ENCODE measurements at regions not wholly inside any gene's neighbourhood (a gene's known extent, or its start where the extent isn't known, plus 50 kb on each side); places are given as distances from the start of the nearest gene placed in this dataset.
"Not testable (repeated sequence)": the region's sequence is repeated elsewhere in the genome, so short reads cannot be mapped to it uniquely, and the experiment has no call there.

- in situ Hi-C loops (cut with MboI), result no loop called here
Measured at GRCh38 chr4:167873496-167873895, 218.8 kb upstream of the ANXA10 start.

DNA sequence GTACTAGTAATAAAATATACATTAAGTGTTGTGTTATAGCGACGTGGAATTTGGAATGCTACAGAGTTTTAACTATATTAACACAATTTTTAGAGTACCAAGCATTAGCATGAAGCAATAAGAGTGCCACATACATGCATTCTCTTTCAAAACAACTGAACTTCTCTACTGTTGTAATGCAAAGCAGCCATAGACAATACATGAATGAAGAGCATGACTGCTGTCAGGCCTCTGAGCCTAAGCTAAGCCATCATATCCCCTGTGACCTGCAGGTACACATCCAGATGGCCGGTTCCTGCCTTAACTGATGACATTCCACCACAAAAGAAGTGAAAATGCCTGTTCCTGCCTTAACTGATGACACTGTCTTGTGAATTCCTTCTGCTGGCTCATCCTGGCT lies 216.2 kb upstream of the ANXA10 start:
- in situ Hi-C loops (cut with MboI); DNase-seq: not testable (repeated sequence)
- WGBS, 2 experiments (ENCODE audit: low coverage in 1 of 2, low lambda C conversion rate in 2 of 2, missing lambda C conversion rate in 2 of 2), result 35 to 49% methylated on average over 3 of the region's 3 CpGs

More at GRCh38 chr4:167873496-167873895, 218.8 kb upstream of the ANXA10 start:
- TF ChIP-seq EZH2 (IDR thresholded peaks at IDR 0.05; ENCODE audit: insufficient read depth, poor library complexity, severe bottlenecking) (no peak), EZH2phosphoT487 (IDR thresholded peaks at IDR 0.05; ENCODE audit: insufficient read depth, low read depth) (no peak)
- Histone ChIP-seq H3K79me2 (ENCODE audit: insufficient read depth) (no peaks in the 10 kb centered on the region), H4K20me1 (ENCODE audit: insufficient read depth) (no peaks in the 10 kb centered on the region), H3K9me3 (ENCODE audit: low read depth) (no peaks in the 10 kb centered on the region), H3F3A (ENCODE audit: insufficient read depth) (no peaks in the 10 kb centered on the region), H3K36me3 (ENCODE audit: low read depth) (no peaks in the 10 kb centered on the region), H3K9me2 (ENCODE audit: insufficient read depth) (no peaks in the 10 kb centered on the region), H3K27me3 (replicated peaks; ENCODE audit: insufficient read depth) (peaks cover 14% of the 10 kb centered on the region; the same call in 1 of the 2 replicates), H2AFZ (no peak overlapping the region), H3K9ac (no peak overlapping the region), H3K27ac (no peak overlapping the region), H3K4me1 (ENCODE audit: insufficient read depth) (no peaks in the 10 kb centered on the region), H3K4me3 (no peak overlapping the region), H3K4me2 (ENCODE audit: unreplicated experiment) (no peak overlapping the region)
- DNase-seq, result no peak

GRCh38 chr4:167877826-167878225 lies 214.5 kb upstream of the ANXA10 start:
- H3K9me2 ChIP-seq (ENCODE audit: insufficient read depth); H4K20me1 ChIP-seq (ENCODE audit: insufficient read depth); H3K27ac ChIP-seq; H3K9ac ChIP-seq; H2AFZ ChIP-seq; H3F3A ChIP-seq (ENCODE audit: insufficient read depth); DNase-seq; H3K4me3 ChIP-seq; H3K4me1 ChIP-seq (ENCODE audit: insufficient read depth); H3K27me3 ChIP-seq (replicated peaks; ENCODE audit: insufficient read depth); H3K9me3 ChIP-seq (ENCODE audit: low read depth); H3K79me2 ChIP-seq (ENCODE audit: insufficient read depth); H3K4me2 ChIP-seq (ENCODE audit: unreplicated experiment); in situ Hi-C loops (cut with MboI); H3K36me3 ChIP-seq (ENCODE audit: low read depth): not testable (repeated sequence)
- WGBS, 2 experiments (ENCODE audit: low coverage in 1 of 2, low lambda C conversion rate in 2 of 2, missing lambda C conversion rate in 2 of 2), result 54 to 62% methylated on average over 8 of the region's 8 CpGs

More for the DNA sequence above, 216.2 kb upstream of the ANXA10 start:
- not testable (repeated sequence) for H3K9me3 ChIP-seq (ENCODE audit: low read depth); H3K79me2 ChIP-seq (ENCODE audit: insufficient read depth); H2AFZ ChIP-seq; H3K9me2 ChIP-seq (ENCODE audit: insufficient read depth); H3K36me3 ChIP-seq (ENCODE audit: low read depth); H3K9ac ChIP-seq; H3K4me1 ChIP-seq (ENCODE audit: insufficient read depth); H3K27ac ChIP-seq; H3K4me2 ChIP-seq (ENCODE audit: unreplicated experiment); H3K4me3 ChIP-seq; H4K20me1 ChIP-seq (ENCODE audit: insufficient read depth); H3F3A ChIP-seq (ENCODE audit: insufficient read depth)
- H3K27me3 ChIP-seq (replicated peaks; ENCODE audit: insufficient read depth), result peaks cover 11% of the 10 kb centered on the region; the same call in 1 of the 2 replicates

DNA sequence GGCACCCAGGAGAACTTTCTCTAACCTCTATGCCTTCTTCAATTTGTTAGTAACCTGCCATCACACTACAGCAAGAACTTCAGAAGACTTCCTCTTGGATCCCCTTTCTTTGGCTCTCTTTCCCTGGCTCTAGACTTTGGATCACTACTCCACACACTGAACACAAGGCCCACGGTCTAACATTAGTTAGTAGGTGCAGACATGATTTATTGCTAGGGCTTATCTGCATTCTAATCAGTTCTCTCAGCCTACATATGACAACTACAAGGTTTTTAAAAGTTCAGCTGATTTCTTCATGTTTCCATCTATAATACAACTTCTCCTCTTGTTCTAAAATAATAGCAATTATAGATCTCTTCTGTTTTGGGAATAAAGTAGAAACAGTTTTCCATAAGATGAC lies 209.1 kb upstream of the ANXA10 start:
- no peaks in the 10 kb centered on the region for H3K79me2 ChIP-seq (ENCODE audit: insufficient read depth)
- H3F3A ChIP-seq (ENCODE audit: insufficient read depth), result no peaks in the 10 kb centered on the region
- no peak for DNase-seq
- no peaks in the 10 kb centered on the region for H3K4me1 ChIP-seq (ENCODE audit: insufficient read depth)
- H3K9me2 ChIP-seq (ENCODE audit: insufficient read depth), result no peaks in the 10 kb centered on the region
- no peak overlapping the region for H3K27ac ChIP-seq
- H3K9ac ChIP-seq, result no peak overlapping the region
- no peaks in the 10 kb centered on the region for H4K20me1 ChIP-seq (ENCODE audit: insufficient read depth)
- in situ Hi-C loops (cut with MboI), result no loop called here
- 0% methylated on average over 1 of the region's 1 CpG for WGBS, 2 experiments (ENCODE audit: low coverage in 1 of 2, low lambda C conversion rate in 2 of 2, missing lambda C conversion rate in 2 of 2)
- H3K4me2 ChIP-seq (ENCODE audit: unreplicated experiment), result no peak overlapping the region
- H3K9me3 ChIP-seq (ENCODE audit: low read depth), result no peaks in the 10 kb centered on the region
- H3K36me3 ChIP-seq (ENCODE audit: low read depth), result no peaks in the 10 kb centered on the region
- H3K27me3 ChIP-seq (replicated peaks; ENCODE audit: insufficient read depth), result no peaks in the 10 kb centered on the region
- H2AFZ ChIP-seq, result no peak overlapping the region
- no peak overlapping the region for H3K4me3 ChIP-seq
- no peak for TF ChIP-seq EZH2phosphoT487 (IDR thresholded peaks at IDR 0.05; ENCODE audit: insufficient read depth, low read depth)
- TF ChIP-seq EZH2 (IDR thresholded peaks at IDR 0.05; ENCODE audit: insufficient read depth, poor library complexity, severe bottlenecking), result no peak

- Histone ChIP-seq H2AFZ (no peak overlapping the region), H3K9me2 (ENCODE audit: insufficient read depth) (no peaks in the 10 kb centered on the region), H3K27ac (no peak overlapping the region), H3K4me1 (ENCODE audit: insufficient read depth) (no peaks in the 10 kb centered on the region), H3K9ac (no peak overlapping the region), H3K36me3 (ENCODE audit: low read depth) (no peaks in the 10 kb centered on the region), H3F3A (ENCODE audit: insufficient read depth) (no peaks in the 10 kb centered on the region), H3K79me2 (ENCODE audit: insufficient read depth) (no peaks in the 10 kb centered on the region), H3K4me3 (no peak overlapping the region), H3K9me3 (ENCODE audit: low read depth) (no peaks in the 10 kb centered on the region), H3K27me3 (replicated peaks; ENCODE audit: insufficient read depth) (no peaks in the 10 kb centered on the region), H3K4me2 (ENCODE audit: unreplicated experiment) (no peak overlapping the region), H4K20me1 (ENCODE audit: insufficient read depth) (no peaks in the 10 kb centered on the region)
- TF ChIP-seq EZH2phosphoT487 (IDR thresholded peaks at IDR 0.05; ENCODE audit: insufficient read depth, low read depth), result no peak
- TF ChIP-seq EZH2 (IDR thresholded peaks at IDR 0.05; ENCODE audit: insufficient read depth, poor library complexity, severe bottlenecking), result no peak
- DNase-seq, result no peak
- 22 to 26% methylated on average over 1 of the region's 1 CpG for WGBS, 2 experiments (ENCODE audit: low coverage in 1 of 2, low lambda C conversion rate in 2 of 2, missing lambda C conversion rate in 2 of 2)
- in situ Hi-C loops (cut with MboI), result no loop called here
Measured at GRCh38 chr4:167885071-167885470, 207.3 kb upstream of the ANXA10 start.
